Stimulated activated CD4-positive, alpha-beta T cell treated with anti-CD3 and anti-CD28 coated beads, Interleukin-2, amount 100 ng/mL, for 24 hours (primary cell): ENCODE measurements at regions not wholly inside any gene's neighbourhood (a gene's known extent, or its start where the extent isn't known, plus 50 kb on each side); places are given as distances from the start of the nearest gene placed in this dataset.

Experiments used
- DNase-seq, 2 donors: peaks; one replicate each; pipeline ENCODE4 v3.0.0-alpha.2; 2020

DNA sequence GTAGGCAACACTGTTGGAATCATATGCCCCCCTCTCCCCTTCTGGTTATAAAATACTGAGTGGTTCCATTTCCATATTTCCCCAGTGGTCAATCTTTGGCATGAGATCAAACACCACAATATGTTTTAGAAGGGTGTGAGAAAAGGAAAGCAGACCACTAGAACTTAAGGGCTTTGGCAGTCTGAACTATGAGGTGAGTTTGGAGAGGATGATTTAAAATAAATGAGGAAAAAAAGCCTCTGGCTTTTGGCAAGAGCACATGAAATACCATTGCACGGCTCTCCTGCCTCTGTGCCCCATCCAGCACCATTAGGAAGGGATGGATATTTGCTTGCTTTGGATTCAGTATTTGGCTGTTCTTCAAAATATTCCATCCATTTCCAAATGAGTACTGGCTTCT is 339.5 kb upstream of the C1orf87 start:
- DNase-seq: no peak

DNA sequence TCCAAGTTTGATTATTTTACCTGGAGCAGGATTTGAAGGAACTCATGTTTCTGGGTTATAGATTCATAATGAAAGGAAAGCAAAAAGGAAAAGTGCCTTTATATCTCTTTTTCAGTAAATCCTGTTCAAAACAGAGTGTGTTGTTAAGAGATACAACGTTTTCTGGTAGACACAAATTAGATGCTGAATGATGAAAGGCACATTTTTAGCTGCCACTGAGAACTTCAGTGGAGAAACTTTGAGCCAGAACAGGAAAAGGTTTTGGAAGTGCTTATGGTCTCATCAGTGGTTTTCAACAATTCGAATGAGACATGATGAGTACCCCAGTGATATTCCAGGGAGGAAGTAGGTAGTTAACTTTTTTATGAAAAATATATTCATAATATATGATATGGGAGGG is 338.0 kb upstream of the C1orf87 start:
- DNase-seq: no peak

DNA sequence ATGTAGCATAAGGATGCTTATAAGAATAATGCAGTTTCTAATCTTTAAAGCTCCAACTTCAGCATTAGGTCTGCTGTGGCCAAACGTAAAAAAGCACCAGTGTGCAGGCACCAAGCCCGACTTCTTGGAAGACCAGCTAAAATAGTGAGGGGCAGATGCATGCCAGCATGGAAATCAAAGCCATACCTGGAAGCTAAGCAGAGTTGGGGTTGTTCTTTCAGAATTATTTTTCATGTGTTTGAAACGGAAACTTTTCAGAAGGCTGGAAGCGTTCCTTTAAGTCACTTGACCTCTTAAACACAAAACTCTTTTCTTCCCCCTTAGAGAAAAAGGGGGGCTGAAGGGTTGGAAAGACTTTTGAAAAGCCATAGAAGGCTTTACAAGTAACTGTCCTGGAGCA is 329.2 kb upstream of the C1orf87 start:
- DNase-seq: no peak

DNA sequence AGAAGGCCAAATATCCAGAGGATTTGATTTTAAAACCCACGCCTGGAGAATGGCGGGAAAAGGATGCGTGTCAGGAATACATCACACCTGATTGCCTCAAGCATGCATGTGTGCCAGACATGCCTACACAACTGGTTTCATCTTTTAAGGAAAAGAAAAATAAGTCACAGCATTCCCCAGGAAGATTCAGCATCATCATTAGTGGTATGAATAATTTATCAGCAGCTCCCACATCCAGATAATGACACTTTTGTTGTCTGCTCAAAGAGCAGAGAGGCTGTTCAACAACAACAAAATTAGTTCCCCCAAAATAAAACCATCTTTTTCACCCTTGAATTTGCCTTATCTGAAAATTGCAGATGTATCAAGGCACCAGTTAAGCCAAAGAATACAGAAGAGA is 328.6 kb upstream of the C1orf87 start:
- DNase-seq: no peak

DNA sequence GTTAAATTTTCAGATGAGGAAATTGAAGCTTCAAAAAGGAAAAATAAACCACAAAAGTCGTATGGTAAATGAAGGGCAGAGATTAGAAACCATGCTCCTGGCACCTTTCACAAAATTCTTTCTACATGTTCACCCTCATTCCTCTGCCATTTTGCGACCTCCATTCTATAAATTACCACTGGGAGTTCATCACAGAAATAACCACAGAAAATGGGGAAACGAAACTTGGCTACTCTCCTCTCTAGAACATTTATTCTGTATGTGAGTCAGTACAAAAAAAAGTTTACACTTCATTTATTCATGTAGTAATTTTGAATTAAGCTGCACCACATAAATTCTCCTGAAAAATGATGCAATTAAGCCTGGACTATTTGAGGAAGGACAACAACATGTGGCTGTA is 320.9 kb upstream of the C1orf87 start:
- no peak for DNase-seq

DNA sequence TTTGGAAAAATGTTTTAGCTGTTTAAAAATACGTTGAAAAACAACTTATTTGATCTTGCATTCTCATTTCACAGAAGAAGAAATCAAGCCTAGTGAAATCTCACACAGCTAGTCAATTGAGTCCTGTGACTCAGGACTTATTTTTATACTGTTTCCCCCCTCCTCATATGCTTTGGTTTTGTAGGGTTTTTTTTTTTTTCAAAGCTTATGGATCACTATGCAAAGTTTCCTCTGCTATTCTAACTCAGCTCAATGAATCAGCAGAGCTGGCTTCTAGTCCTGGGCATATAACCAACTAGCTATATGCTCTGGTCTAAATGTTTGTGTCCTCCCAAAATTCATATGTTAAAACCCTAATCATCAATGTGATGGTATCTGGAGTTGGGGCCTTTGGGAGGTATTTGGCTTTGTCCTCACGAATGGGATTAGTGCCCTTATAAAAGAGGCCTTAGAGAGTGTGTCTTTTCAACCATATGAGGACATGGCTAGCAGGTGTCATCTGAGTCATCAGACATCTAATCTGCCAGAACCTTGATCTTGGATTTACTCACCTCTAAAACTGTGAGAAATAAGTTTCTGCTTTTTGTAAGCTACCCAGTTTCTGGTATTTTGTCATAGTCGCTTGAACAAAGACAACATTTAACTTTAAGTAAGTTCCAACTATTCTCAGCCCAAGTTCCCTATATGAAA is 317.2 kb upstream of the C1orf87 start:
- no peak for DNase-seq

DNA sequence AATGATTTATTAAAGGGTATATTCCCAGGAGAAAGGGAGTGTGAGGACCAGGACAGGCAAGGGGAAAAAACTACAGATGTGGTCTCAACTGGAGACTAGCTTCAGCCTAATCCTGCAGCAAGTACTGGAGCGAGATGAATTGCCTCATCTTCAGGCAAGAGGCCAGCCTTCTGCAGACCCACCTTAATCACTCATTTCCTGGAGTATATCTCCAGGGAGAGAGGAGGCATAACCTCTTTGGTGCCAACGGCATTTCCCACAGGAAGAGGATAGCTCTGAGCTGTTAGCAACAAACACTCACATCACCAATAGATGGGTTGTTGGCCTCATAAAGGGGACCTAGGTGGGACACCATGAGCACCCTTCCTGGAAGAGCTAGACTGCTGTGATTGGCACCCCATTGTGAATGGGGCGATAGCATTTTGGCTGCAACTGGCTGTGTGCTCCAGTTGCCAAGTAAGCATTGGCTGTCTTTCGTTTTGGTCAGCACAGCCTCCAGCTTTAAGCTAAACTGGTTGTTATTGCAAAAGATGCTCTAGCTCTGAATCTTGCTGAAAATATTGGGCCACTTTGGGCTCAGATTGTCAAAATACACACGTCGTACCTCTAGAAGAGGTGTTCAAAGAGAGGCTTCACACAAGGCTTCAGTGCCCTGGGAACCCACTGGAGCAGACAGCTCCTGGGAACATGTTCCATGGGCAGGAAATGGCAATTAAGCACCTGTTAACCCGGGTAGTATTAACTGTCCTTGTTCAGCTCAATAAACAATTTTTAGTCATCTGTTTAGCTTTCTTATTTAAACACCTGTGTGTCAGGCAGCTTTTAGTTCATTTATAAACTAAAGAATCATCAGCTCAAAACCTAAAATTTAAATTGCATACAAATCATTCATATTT is 314.8 kb upstream of the C1orf87 start:
- no peak for DNase-seq

DNA sequence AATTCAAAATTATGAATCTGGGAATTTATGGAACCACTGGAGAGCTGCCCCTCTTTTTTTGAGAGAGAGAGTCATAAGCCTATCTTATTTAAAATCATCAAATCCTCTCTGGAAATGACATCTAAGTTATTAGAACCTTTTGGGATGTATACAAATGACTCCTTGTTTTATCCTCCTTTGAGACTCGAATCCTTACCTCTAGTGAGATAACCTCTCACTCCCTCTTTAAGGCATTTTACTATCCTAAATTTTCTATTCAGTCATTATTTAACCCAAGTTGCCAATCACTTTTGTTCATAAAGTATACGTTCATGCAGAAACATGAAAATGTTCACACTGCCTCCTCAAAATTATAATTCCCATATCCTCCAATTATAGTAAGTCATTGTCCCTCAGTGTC is 313.6 kb upstream of the C1orf87 start:
- no peak for DNase-seq

DNA sequence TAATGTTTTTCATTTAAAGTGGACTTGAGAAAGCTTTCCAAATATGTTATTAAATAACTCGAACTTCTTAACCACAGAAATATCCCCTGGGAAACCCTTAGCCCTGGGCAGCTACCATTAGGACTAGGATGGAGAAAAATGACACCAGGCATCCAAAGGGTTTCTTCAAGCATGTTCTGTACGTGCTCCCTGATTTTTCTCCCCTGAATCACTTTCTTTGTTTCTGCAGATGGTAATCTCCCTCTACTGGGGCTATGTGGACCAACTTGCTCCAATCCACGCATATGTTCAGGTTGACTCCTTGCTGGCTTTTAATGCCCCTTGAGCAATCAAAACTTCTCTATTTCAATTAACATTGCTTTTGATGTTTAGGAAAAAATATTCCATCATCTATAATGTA is 312.7 kb upstream of the C1orf87 start:
- no peak for DNase-seq

DNA sequence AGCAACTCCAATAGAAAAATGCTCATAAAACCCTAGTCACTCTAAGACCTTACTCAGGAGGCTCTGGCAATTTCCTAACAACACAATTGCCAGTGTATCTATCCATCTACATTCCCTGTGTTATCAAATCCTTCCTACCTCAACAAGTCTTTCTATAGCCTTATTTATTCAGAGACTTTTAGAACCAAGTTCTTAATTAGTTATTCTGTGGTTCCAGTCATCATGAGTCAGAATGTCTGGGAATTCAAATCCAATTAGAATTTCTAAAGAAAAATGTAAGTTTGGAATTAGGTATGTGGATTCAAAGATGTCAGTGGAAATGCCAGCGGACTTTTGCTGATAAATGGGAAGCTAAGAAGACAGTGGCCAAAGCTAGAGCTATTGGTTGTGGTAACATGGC is 302.6 kb upstream of the C1orf87 start:
- no peak for DNase-seq

DNA sequence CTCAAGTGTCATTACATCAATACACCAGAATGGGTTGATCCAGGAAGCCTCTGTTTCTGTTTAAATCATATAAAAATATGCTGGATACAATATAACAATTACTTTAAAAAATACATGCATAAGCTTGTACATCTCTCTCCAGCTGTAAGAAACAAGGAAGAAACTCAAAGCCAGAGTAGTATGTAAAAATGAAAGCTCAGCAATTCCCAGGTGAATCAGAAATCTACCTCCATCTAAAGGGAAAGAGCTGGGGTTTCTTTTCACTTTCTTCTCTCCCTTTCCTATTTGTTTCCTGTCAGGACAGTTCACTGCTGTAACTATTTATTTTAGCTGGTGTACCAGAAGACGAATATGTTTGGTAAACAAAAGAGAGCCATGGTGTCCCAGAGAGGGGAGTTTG is 301.0 kb upstream of the C1orf87 start:
- no peak for DNase-seq

DNA sequence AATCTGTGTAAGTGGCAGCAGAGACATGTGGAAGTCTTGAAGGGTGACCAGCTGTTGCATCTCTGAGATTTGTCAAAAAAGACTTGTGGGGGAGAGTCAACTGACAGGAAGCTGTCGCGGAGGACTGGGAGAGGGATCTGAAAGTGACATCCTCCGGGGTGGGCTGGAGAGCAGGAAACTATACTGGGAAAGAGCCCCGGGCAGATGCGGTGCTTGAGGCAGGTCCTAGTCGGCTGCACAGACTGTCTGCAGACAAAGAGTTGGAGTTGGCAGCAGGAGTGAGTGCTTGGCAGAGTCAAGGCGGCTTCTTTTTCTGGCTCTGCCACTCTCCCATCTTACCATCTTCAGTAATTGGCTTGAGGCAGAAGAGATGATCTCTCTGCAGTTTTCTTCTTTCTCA is 294.0 kb upstream of the C1orf87 start:
- DNase-seq: no peak

DNA sequence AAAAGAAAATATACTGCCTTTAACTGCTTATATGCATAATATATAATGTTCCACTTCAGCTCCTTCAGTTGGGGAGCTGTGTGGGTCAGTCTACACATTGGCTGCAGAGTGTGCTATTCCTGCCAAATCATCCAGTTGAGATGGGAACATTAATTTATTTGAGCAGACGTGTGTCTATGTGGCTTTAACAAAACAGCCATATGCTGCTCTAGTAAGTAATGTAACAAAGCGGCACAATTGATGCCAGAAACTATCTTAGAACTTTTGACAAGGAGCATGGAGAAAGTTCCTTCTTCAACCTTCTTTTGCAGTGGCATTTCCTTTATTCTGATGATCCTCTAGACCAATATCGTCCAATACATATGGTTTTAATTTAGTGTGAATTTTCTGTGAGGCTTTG is 285.9 kb upstream of the C1orf87 start:
- no peak for DNase-seq

DNA sequence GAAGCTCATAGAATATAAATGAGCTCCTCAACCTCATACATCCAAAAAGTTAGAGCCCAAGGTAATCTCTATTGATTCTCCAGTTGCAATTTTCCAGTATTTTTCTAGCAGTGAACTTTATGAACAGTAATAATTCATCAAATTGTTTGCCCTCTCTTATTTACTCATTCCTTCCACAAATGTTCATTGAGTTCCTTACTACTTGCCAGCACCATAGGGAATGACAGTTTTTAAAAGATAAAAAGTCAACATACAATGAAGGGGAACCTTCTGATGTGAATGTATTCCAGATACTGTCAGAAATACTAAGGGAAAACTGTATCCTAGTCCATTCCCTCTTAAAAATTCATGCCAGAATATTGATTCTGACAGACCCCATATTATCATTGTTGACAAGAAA is 277.0 kb upstream of the C1orf87 start:
- DNase-seq: no peak

DNA sequence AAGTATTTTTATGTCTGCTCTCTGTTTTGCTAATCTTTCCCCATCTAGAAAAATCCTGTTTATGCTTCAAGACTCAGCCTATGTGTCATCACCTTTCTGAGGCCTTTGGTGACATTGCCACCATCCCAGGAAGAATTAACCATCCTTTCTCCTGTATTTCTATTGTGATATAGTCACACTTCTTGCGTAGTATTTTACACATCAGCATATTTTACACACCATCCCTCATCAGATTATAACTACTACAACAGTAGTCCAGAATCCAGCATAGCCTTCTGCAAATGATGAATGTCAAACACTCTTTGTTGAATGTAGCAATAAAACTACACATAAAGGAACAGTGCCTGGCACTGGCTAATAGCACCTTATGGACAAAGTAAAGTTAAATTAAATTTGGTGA is 275.3 kb upstream of the C1orf87 start:
- no peak for DNase-seq

DNA sequence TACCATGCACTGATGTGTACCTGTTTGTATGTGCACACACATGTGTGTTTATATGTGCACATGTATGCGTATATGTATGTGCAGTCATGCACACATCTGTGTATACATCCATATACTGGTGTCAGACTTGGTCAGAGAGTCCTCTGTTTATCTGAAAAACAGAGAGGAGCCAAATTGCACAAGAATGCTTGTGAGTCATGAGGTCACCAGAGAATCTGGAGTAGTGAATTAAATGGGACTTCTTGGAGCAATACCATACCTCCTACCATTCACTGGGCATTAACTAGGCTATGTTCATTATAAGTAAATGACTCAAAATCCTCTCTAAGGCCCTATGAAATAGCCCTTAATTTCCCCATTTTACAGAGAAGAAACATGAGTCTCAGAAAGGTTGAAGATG is 272.1 kb upstream of the C1orf87 start:
- no peak for DNase-seq

DNA sequence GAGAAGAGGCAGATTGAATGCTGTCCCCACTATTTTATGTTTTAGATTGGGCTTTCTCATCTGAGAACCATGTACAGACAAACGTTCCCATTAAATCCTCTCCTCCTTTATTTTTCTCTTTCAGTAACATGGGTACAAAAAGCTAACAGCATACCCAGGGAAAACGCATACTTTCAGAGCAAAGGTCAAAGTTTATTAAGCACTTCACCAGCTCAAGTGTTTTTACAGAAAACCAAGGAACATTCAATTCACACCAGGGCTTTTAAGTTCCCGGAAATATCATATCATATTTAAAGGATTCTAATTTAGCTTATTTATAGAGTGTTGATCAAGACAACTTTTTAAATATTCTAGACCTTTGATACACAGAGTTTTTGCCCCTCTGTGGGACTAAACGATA is 271.5 kb upstream of the C1orf87 start:
- no peak for DNase-seq

DNA sequence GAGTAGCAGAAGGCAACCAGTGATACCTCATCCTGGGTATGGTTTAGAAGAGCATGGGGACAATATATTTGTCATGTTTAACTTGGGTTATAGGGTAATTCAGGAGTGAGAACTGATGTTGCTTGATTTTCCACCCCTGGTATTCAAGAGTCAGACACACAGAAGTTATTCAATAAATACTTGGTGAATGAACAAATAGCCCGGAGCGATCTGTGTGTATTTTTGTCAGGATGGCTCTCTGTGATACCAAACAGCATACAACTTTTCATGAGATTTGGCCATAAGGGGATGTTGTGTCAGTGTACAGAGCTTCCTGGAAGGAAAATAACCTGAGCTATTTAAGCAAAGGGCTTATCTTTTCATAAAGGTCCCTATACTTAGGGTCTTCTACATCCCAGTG is 270.2 kb upstream of the C1orf87 start:
- no peak for DNase-seq

DNA sequence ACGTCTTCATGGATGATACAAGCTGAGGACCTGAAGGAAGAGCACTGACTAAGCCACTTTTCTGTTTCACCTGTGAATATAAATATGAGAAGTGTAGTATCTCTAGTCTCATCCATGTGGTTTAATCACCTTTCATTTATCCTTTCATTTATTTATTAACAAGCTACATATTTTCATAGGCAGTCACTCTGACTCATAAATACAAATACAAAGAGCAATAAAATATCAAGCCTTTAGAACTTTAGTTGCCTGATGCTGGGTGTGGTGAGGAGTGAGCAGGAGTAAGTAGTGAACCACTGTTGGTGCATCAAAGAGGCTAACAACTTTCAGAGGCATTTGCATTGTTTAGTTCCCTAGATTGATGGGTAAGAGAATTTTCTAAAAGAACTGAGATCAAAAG is 269.0 kb upstream of the C1orf87 start:
- DNase-seq: no peak

DNA sequence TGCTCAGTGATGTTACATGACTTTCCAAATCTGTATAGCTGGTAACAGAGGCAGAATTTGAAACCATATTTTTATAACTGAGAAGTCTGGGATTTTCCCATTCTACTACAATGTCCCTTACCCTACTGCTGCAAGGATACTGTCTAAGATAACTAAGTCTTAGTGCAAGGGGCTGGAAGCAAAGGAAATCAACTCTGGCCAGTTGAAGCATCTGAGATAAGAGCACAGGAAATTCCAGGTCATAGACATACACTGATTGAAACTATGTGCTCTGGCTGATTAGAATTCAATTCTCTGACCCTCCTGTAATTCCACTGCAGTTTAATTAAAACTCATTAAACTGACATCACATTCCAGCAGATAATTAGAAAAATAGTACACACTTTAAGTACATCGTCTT is 267.7 kb upstream of the C1orf87 start:
- DNase-seq: no peak

DNA sequence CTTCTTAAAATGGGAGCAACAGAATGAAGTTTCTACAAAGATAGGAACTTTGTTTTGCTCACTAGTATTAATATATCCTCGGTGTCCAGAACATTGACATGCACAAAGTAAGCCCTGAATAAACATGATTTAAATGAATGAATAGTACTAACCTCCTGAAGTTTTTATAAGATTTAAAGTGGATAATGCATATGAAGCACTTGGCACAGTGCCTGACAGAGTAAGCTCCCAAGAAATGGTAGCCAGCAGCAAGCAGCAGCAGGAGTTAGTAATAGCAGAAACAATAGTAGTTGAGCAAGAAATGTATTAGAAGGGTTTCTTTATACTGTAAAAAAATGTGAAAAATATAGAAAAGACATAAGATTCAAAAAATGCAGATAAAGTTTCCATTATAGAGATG is 258.1 kb upstream of the C1orf87 start:
- no peak for DNase-seq

DNA sequence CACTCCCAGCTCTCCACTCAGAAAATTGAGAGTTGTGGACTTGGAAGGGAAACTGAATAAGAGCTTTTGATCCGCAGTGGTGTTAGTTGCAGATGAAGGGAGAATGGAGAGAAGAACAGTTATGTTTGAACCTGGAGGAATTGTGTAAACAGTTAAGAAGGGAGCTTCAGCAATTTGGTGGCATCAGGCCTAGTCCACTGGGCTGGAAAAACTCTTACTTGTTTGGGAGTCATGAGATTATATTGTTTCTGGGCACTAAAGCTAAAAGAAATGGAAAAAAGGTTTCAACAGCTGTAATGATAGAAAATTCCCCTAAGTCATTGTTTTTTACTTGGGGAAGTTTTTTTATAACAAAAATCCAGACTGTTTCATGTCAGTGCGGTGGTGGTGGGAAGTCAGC is 256.1 kb upstream of the C1orf87 start:
- DNase-seq: no peak

DNA sequence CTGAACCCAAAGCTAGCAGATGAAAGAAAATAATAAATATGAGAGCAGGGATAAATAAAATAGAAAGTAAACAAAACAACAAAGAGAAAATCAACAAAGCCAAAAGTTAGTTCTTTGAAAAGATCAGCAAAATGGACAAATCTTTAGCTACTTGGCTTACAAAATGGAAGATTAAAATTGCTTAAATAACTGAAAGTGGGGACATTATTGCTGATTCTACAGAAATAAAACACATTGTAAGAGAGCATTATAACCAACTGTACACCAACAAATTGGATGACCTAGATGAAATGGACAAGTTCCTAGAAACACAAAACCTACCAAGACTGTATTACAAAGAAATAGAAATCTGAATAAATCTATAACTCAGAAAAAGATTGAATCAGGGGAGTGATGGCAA is 238.3 kb upstream of the C1orf87 start:
- no peak for DNase-seq

DNA sequence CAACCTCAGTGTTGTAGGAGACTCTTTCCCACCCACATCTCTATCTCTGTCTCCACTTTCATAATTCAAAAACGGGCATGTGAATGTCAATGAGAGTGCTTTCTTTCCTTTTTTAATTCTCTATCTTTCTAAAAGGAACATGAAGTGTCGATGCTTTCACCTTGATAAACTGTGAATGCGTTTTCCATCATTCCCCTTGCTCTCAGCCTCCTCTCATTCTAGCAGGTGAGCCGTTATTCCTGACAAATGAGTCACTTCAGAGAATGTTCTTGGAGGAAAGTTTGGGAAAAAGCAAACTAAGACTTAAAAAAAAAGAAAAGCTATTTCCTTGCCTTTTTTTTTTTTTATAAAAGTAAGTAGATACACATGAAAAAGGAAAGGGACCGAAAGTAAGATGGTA is 226.0 kb upstream of the C1orf87 start:
- no peak for DNase-seq

DNA sequence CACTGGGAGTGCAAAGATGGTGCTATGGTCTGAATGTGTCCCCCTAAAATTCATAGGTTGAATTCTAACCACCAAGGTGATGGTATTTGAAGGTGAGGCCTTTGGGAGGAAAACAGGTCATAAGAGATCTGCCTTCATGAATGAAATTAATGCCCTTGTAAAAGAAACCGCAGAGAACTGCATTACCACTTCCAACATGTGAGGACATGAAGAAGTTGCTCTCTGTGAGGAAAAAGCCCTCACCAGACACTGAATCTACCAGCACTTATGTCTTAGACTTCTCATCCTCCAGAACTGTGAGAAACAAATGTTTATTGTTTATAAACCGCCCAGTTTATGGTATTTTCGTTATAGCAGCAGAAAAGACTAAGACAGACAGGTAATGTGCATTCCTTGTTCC is 224.7 kb upstream of the C1orf87 start:
- no peak for DNase-seq
